8988T (cell line): ENCODE measurements at regions not wholly inside any gene's neighbourhood (a gene's known extent, or its start where the extent isn't known, plus 50 kb on each side); places are given as distances from the start of the nearest gene placed in this dataset.

Source experiments
- DNase-seq: peaks from one replicate; pipeline ENCODE4 v3.0.0; 2011

GRCh38 chr1:208600456-208601190 lies 356.4 kb upstream of the PLXNA2 start:
- DNase-seq: no peak

GRCh38 chr1:208601561-208601960 lies 357.4 kb upstream of the PLXNA2 start:
- DNase-seq: no peak

DNA sequence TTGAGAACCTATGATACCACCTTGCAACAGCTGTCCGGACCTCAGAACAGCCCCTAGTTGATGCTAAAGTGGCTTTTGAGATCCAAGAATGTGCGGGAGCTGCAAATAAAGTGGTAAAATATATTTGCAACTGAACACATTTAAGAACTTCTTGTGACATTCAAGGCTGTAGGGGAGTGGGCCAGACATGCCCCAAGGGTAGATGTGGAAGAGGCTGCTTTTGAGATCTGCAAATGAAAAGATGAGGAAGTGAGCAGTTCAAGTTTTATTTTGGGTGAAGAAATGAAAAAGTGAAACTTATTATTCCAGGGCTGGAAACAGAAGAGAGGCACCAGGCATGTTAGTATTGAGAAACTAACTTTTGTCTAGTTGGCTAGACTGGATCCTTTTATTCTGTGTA lies 359.5 kb upstream of the PLXNA2 start:
- DNase-seq: no peak

- no peak for DNase-seq
These were observed 360.1 kb upstream of the PLXNA2 start for GRCh38 chr1:208604295-208604694.

- DNase-seq: no peak
These were observed 362.8 kb upstream of the PLXNA2 start for GRCh38 chr1:208606959-208607358.

DNA sequence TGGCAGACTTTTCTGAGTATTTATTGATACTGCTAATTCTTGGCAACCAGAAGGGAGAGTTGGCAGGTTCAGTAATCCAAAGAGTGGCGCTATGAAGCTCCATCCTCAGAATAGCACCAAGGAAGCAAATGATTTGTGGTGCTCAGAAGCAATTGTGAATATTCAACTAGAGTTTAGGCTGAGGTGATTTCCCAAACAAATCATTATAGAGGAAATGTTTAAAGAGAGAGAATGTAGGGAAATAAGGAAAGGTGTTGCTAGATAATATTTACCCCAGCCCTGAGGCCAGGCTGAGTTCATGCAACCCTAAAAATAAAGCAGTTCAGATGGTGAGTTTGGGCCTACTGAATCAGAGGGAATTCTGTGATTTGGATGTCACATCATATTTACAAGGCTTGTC lies 363.4 kb upstream of the PLXNA2 start:
- no peak for DNase-seq

DNA sequence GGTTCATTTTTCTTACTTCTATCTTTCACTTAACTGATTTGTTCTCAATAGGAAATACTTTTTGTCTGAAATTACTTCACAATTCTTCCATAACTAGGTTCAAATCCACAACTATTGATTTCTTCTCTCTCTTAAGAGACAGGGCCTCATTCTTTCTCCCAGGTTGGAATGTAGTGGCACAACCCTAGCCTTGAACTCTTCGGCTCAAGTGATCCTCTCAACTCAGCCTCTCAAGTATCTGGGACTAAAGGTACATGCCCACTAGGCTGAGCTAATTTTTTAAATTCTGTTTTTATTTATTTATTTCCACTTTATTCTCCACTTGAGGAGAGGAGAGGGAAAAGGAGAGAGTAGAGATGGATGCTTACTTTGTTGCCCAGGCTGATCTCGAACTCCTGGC lies 370.4 kb upstream of the PLXNA2 start:
- DNase-seq: no peak

DNA sequence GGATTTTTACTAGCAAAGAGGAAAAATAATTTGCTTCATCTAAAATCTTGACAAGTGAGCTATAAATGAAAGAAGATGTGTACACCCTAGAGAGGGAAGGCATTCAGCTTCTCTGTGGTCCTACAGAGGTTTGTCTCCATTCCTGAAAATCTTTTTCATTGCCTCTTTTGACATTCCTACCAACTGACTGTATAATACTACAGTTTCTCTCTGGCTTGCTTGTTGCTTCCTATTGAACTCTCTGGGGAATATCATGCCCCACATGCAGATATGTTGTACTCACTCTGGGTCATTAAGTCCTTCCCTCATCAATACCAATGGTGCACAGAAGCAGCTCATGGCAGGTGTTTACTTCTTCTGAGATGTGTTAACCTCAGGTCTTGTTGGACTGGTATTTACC lies 371.2 kb upstream of the PLXNA2 start:
- DNase-seq: no peak

DNA sequence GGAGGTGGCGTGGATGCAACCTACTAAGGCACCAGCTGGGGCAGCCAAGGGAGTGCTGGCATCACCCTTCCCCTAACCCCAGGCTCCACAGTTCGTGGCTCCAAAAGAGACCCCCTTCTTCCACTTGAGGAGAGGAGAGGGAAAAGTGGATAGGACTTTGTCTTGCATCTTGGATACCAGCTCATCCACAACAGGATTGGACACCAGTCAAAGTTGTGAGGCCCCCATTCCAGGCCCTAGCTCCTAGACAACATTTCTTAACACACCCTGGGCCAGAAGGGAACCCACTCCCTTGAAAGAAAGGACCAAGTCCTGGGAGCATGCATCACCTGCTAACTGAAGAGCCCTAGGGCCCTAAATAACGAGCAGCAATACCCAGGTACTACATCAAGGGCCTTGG lies 372.6 kb upstream of the PLXNA2 start:
- no peak for DNase-seq

- DNase-seq: no peak
These were observed 384.1 kb upstream of the PLXNA2 start for GRCh38 chr1:208628022-208628914.

DNA sequence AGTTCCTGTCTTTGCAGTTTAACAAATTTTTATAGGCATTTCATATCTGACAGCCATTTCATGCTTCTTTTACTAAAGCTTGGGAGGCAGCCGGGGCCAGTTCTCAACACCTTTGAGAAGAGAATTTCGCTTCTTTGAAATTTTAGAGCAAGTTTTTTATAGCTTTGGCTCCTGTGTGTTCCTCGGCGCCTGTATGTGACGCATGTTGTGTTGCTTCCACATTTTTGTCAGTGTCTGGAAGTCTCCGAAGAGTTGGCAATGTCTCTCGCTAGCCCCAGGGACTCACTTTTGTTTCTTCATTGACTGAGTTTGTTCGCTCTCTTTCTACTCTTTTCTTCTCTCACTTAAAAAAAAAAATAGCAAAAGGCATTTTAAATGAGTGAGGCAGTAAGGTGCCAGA lies 386.9 kb upstream of the PLXNA2 start:
- DNase-seq: no peak

GRCh38 chr1:208631506-208631905 lies 387.3 kb upstream of the PLXNA2 start:
- no peak for DNase-seq

GRCh38 chr1:208634346-208635140 lies 390.4 kb upstream of the PLXNA2 start:
- DNase-seq: no peak

- no peak for DNase-seq
These were observed 393.0 kb upstream of the PLXNA2 start for GRCh38 chr1:208637181-208637580.

DNA sequence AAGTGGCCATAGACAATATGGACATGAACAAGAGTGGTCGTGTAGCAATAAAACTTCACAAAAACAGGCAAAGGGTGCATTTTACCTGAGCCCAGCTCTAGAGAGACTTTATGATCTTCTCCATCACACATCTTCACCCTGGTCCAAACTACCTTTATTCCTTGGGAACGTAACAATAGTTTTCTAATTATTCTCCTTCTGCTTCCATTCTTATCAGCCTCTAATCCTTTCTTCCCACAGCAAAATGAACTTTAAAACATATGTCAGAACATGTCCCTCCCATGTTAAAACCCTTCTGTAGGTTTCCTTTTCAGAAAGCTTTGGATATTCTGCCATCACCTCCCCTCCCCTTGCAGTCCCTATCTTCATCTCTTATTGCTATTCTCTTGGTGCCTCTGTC lies 395.2 kb upstream of the PLXNA2 start:
- no peak for DNase-seq

- DNase-seq: no peak
These were observed 396.1 kb upstream of the PLXNA2 start for GRCh38 chr1:208640295-208640694.

GRCh38 chr1:208641579-208642280 lies 397.5 kb upstream of the PLXNA2 start:
- no peak for DNase-seq

GRCh38 chr1:208643005-208643597 lies 398.9 kb upstream of the PLXNA2 start:
- no peak for DNase-seq

- DNase-seq: no peak
These were observed 400.4 kb upstream of the PLXNA2 start for GRCh38 chr1:208644401-208645160.

GRCh38 chr1:208646431-208646830 lies 402.2 kb upstream of the PLXNA2 start:
- DNase-seq: no peak

GRCh38 chr1:208648146-208648545 lies 404.0 kb upstream of the PLXNA2 start:
- DNase-seq: no peak
